ENCODE measurements at regions not wholly inside any gene's neighbourhood (a gene's known extent, or its start where the extent isn't known, plus 50 kb on each side); places are given as distances from the start of the nearest gene placed in this dataset.

DNA sequence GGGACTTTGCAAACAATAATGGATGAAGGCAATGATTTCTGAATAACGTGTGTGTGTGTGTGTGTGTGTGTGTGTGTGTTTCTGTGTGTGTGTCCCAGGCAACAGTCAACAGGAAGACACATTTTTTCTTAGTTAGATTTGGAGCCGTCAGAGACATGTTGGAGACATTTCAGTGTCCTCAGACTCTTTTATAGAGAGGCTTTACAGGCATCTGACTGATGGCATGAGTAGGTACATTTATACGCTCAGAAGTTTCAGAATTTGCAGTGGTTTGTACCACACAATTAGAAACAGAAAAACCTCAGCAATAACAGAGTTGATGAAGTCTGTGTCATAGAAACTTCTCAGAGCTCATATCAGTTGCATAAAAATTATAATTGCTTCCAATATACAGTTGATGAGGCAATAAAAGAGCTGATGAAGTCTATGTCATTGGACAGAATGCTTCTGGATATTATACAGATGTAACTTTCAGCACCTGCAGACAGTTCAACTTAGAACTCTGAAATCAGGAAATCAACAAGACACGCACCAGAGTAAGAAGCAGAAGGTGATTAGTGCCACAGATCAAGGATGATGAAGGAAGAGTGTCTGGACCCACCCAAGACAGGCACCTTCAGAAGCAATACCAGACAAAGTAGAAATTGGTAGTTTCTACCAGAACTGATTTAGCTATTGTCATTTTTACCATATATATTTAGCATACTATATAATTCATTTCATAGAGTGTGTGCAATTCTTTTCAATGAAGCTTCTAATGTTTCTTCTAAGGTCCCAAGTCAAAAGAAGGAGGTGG lies 104.5 kb upstream of the LYZL1 start:
- TF ChIP-seq POLR2AphosphoS5 (IDR thresholded peaks at IDR 0.05; ENCODE audit: borderline replicate concordance, low read depth, low read length) (no peak), EZH2 (IDR thresholded peaks at IDR 0.05) (no peak), FOXP2 (optimal IDR thresholded peaks at IDR 0.05; ENCODE audit: control extremely low read depth, extremely low read length, insufficient read depth) (no peak)
